ENCODE measurements at regions not wholly inside any gene's neighbourhood (a gene's known extent, or its start where the extent isn't known, plus 50 kb on each side); places are given as distances from the start of the nearest gene placed in this dataset.

- no peak overlapping the region for H3K4me3 ChIP-seq (ENCODE audit: low read depth in 1 of 3, low read length in 3 of 3)
- H3K36me3 ChIP-seq (ENCODE audit: control insufficient read depth in 4 of 4, insufficient read depth in 3 of 4, low read depth in 1 of 4, low read length in 3 of 4): no peaks in the 10 kb centered on the region
- DNase-seq (ENCODE audit: low spot score): no peak
- H3K4me1 ChIP-seq (ENCODE audit: control insufficient read depth in 4 of 4, insufficient read depth in 4 of 4, low read length in 3 of 4): no peaks in the 10 kb centered on the region
- H3K9ac ChIP-seq (ENCODE audit: low read depth in 1 of 2, low read length in 2 of 2): no peak overlapping the region
- 81% methylated on average over 9 of the region's 9 CpGs for WGBS
- H3K27me3 ChIP-seq (ENCODE audit: control insufficient read depth in 4 of 4, insufficient read depth in 4 of 4, low read length in 3 of 4): no peaks in the 10 kb centered on the region
- TF ChIP-seq EGR1 (IDR thresholded peaks at IDR 0.05; ENCODE audit: low read depth in 2 of 2): no peak
- no peak for TF ChIP-seq YY1 (IDR thresholded peaks at IDR 0.05)
- TF ChIP-seq NR2F2 (IDR thresholded peaks at IDR 0.05): no peak
- no peak for TF ChIP-seq FOXA2 (IDR thresholded peaks at IDR 0.05)
- TF ChIP-seq TAF1 (conservative IDR thresholded peaks at IDR 0.05): no peak
- TF ChIP-seq RAD21 (IDR thresholded peaks at IDR 0.05): no peak
- TF ChIP-seq, protein P1, sequence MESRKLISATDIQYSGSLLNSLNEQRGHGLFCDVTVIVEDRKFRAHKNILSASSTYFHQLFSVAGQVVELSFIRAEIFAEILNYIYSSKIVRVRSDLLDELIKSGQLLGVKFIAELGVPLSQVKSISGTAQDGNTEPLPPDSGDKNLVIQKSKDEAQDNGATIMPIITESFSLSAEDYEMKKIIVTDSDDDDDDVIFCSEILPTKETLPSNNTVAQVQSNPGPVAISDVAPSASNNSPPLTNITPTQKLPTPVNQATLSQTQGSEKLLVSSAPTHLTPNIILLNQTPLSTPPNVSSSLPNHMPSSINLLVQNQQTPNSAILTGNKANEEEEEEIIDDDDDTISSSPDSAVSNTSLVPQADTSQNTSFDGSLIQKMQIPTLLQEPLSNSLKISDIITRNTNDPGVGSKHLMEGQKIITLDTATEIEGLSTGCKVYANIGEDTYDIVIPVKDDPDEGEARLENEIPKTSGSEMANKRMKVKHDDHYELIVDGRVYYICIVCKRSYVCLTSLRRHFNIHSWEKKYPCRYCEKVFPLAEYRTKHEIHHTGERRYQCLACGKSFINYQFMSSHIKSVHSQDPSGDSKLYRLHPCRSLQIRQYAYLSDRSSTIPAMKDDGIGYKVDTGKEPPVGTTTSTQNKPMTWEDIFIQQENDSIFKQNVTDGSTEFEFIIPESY (IDR thresholded peaks at IDR 0.05): no peak
- TF ChIP-seq HNF4A (conservative IDR thresholded peaks at IDR 0.05): no peak
- TF ChIP-seq JUND (IDR thresholded peaks at IDR 0.05): no peak
- TF ChIP-seq FOXA1 (IDR thresholded peaks at IDR 0.05): no peak
- no peak for TF ChIP-seq HNF4G (IDR thresholded peaks at IDR 0.05)
- TF ChIP-seq SP1 (IDR thresholded peaks at IDR 0.05): no peak
- no peak for TF ChIP-seq ATF3 (IDR thresholded peaks at IDR 0.05)
- no peak for TF ChIP-seq CTCF (IDR thresholded peaks at IDR 0.05; ENCODE audit: low read depth, low read length, missing input control)
- no peak for TF ChIP-seq GABPA (IDR thresholded peaks at IDR 0.05 in 1 of 2, conservative IDR thresholded peaks at IDR 0.05 in 1 of 2)
- no peaks in the 10 kb centered on the region for H3K9me3 ChIP-seq (ENCODE audit: control insufficient read depth in 4 of 4, low read length in 3 of 4)
- H3K27ac ChIP-seq (ENCODE audit: low read depth in 1 of 2, low read length in 2 of 2): no peak overlapping the region
These were observed 71.5 kb upstream of the CTDP1 start for GRCh38 chr18:79608069-79608468.

- Histone ChIP-seq H3K27me3 (ENCODE audit: control insufficient read depth in 4 of 4, insufficient read depth in 4 of 4, low read length in 3 of 4) (no peaks in the 10 kb centered on the region), H3K36me3 (ENCODE audit: control insufficient read depth in 4 of 4, insufficient read depth in 3 of 4, low read depth in 1 of 4, low read length in 3 of 4) (no peaks in the 10 kb centered on the region), H3K4me1 (ENCODE audit: control insufficient read depth in 4 of 4, insufficient read depth in 4 of 4, low read length in 3 of 4) (no peaks in the 10 kb centered on the region), H3K27ac (ENCODE audit: low read depth in 1 of 2, low read length in 2 of 2) (no peak overlapping the region), H3K9me3 (ENCODE audit: control insufficient read depth in 4 of 4, low read length in 3 of 4) (no peaks in the 10 kb centered on the region), H3K9ac (ENCODE audit: low read depth in 1 of 2, low read length in 2 of 2) (no peak overlapping the region), H3K4me3 (ENCODE audit: low read depth in 1 of 3, low read length in 3 of 3) (no peak overlapping the region)
- DNase-seq (ENCODE audit: low spot score): no peak
- WGBS: 78% methylated on average over 18 of the region's 18 CpGs
- TF ChIP-seq SP1 (IDR thresholded peaks at IDR 0.05): no peak
- no peak for TF ChIP-seq NR2F2 (IDR thresholded peaks at IDR 0.05)
- TF ChIP-seq YY1 (IDR thresholded peaks at IDR 0.05): no peak
- no peak for TF ChIP-seq ATF3 (IDR thresholded peaks at IDR 0.05)
- TF ChIP-seq, protein P2, sequence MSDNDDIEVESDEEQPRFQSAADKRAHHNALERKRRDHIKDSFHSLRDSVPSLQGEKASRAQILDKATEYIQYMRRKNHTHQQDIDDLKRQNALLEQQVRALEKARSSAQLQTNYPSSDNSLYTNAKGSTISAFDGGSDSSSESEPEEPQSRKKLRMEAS (IDR thresholded peaks at IDR 0.05): no peak
- no peak for TF ChIP-seq RXRA (IDR thresholded peaks at IDR 0.05)
- TF ChIP-seq FOXA1 (IDR thresholded peaks at IDR 0.05): no peak
- TF ChIP-seq GABPA (IDR thresholded peaks at IDR 0.05 in 1 of 2, conservative IDR thresholded peaks at IDR 0.05 in 1 of 2): no peak
These were observed 71.1 kb upstream of the CTDP1 start for GRCh38 chr18:79608535-79608934.

Data from liver (tissue), 8 donors.